HFFc6 (cell line): ENCODE measurements at regions not wholly inside any gene's neighbourhood (a gene's known extent, or its start where the extent isn't known, plus 50 kb on each side); places are given as distances from the start of the nearest gene placed in this dataset.

Experiments used
- DNase-seq: peaks from one replicate; pipeline ENCODE4 v3.0.0-alpha.2; 2018
- H3K27ac Mint-ChIP-seq: 2 replicates; pipeline ENCODE4 v1.8.0; 2020; ENCODE audit warnings: mild to moderate bottlenecking, mixed read lengths
- H3K27me3 Mint-ChIP-seq: 2 replicates; pipeline ENCODE4 v1.8.0; 2021; ENCODE audit warnings: mild to moderate bottlenecking, moderate library complexity, mixed read lengths; ENCODE audit not compliant: insufficient read depth
- H3K36me3 Mint-ChIP-seq: 2 replicates; pipeline ENCODE4 v1.8.0; 2021; ENCODE audit warnings: low read depth, mixed read lengths
- H3K4me1 Mint-ChIP-seq: 2 replicates; pipeline ENCODE4 v1.8.0; 2020; ENCODE audit warnings: low read depth, mixed read lengths
- H3K4me3 Mint-ChIP-seq: 2 replicates; pipeline ENCODE4 v1.8.0; 2020; ENCODE audit warnings: mild to moderate bottlenecking, moderate library complexity, mixed read lengths
- H3K9me3 Mint-ChIP-seq: 2 replicates; pipeline ENCODE4 v1.8.0; 2020; ENCODE audit warnings: mild to moderate bottlenecking, mixed read lengths
- TF ChIP-seq, protein P1 (sequence below): fragments of 200-600 bp; sonication (generic); IDR thresholded peaks from 2 replicates; pipeline ENCODE4 v1.5.0; 2021; ENCODE audit warnings: antibody characterized with exemption, mild to moderate bottlenecking

- Mint-ChIP-seq H3K9me3 (peaks cover 18% of the 10 kb centered on the region), H3K27ac (no peak overlapping the region), H3K4me1 (no peaks in the 10 kb centered on the region), H3K36me3 (no peaks in the 10 kb centered on the region), H3K4me3 (no peak overlapping the region), H3K27me3 (peaks cover 1% of the 10 kb centered on the region)
- TF ChIP-seq, protein P1, sequence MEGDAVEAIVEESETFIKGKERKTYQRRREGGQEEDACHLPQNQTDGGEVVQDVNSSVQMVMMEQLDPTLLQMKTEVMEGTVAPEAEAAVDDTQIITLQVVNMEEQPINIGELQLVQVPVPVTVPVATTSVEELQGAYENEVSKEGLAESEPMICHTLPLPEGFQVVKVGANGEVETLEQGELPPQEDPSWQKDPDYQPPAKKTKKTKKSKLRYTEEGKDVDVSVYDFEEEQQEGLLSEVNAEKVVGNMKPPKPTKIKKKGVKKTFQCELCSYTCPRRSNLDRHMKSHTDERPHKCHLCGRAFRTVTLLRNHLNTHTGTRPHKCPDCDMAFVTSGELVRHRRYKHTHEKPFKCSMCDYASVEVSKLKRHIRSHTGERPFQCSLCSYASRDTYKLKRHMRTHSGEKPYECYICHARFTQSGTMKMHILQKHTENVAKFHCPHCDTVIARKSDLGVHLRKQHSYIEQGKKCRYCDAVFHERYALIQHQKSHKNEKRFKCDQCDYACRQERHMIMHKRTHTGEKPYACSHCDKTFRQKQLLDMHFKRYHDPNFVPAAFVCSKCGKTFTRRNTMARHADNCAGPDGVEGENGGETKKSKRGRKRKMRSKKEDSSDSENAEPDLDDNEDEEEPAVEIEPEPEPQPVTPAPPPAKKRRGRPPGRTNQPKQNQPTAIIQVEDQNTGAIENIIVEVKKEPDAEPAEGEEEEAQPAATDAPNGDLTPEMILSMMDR, result no peak
- DNase-seq, result no peak
Measured at GRCh38 chr1:38353956-38354355, 307.4 kb upstream of the POU3F1 start.

- peaks cover 1% of the 10 kb centered on the region for H3K27me3 Mint-ChIP-seq
- no peak overlapping the region for H3K4me3 Mint-ChIP-seq
- no peaks in the 10 kb centered on the region for H3K4me1 Mint-ChIP-seq
- no peak overlapping the region for H3K27ac Mint-ChIP-seq
- TF ChIP-seq, protein P1, result no peak
- DNase-seq, result no peak
- peaks cover 29% of the 10 kb centered on the region for H3K9me3 Mint-ChIP-seq
- no peaks in the 10 kb centered on the region for H3K36me3 Mint-ChIP-seq
Measured at GRCh38 chr1:38352869-38353268, 306.3 kb upstream of the POU3F1 start.

DNA sequence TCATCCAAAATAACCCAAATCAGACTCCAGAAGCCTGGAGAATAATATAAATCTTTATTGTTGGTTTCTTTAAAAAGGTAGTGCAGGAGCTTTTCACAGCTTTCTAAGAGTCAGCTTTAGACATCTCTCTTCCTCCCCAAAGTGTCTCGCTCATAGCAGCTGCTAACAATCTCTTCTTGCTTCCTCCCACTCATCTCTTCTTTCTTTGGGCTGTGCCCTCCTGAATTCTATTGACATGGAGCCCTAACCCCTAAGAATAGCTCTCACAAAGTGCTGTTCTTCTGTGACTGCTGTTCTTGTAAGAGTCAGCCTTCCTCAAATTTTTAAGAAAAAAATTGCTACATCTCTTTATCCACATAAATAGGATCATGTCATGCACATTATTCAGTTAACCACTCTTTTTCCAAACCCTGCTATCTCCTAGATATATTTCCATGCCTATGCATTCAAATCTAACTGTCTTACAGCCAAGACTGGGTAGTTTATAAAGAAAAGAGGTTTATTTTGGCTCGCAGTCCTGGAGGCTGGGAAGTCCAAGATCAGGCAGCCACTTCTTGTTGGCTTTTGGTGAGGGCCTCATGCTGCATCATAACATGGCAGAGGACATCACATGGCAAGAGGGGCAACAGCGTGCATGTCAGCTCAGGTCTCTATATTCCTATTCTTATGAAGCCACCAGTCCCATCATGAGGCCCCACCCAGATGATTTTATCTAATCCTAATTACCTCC lies 301.0 kb upstream of the POU3F1 start:
- Mint-ChIP-seq H3K27me3 (no peaks in the 10 kb centered on the region; the same call in 1 of the 2 replicates), H3K9me3 (peaks cover 37% of the 10 kb centered on the region), H3K4me3 (no peak overlapping the region), H3K27ac (no peak overlapping the region), H3K36me3 (no peaks in the 10 kb centered on the region; the same call in 1 of the 2 replicates), H3K4me1 (no peaks in the 10 kb centered on the region)
- DNase-seq, result no peak
- TF ChIP-seq, protein P1, result no peak

DNA sequence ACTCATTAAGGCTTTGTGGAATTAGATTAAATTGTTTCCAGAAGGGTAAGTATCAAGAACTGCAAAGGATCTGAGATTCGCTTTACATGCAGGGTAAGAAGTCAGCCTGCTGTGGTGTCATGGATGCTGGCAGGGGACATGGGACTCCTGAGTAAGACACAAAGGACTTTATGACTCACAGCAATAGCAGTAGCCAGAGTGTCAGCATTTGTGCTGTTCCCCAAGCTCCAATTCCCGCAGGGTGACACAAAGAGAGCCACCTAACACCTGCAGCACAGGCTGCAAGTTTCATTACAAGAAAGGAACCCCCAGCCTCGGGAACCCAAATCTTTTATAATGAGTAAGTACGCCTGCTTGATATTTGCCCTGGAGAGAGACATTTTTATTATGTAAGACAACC lies 298.1 kb upstream of the POU3F1 start:
- no peaks in the 10 kb centered on the region for H3K4me1 Mint-ChIP-seq
- DNase-seq, result no peak
- no peak overlapping the region for H3K4me3 Mint-ChIP-seq
- no peaks in the 10 kb centered on the region for H3K27me3 Mint-ChIP-seq
- no peaks in the 10 kb centered on the region; the same call in 1 of the 2 replicates for H3K36me3 Mint-ChIP-seq
- TF ChIP-seq, protein P1, result no peak
- H3K9me3 Mint-ChIP-seq, result peaks cover 46% of the 10 kb centered on the region
- H3K27ac Mint-ChIP-seq, result no peak overlapping the region

DNA sequence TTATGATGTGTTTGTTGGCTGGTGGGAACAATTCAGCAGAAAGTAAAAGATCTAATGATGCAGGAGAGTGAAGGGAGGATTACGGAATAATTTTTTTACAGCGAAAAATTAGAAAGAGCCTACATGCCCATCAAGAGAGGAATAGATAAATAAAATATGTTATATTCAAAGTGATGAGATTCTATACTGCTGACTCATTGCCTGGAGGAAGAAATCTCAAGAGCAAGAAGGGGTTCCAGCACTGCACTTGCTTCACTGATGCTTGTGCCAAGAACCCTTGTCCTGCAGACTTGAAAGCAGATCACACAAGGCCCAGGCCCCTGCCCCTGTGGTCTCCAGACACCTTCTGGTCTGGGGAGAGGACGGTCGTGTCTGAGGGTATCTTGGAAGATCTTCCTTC lies 295.1 kb upstream of the POU3F1 start:
- Mint-ChIP-seq H3K4me1 (no peaks in the 10 kb centered on the region), H3K27me3 (no peaks in the 10 kb centered on the region), H3K9me3 (peaks cover 38% of the 10 kb centered on the region), H3K27ac (no peak overlapping the region), H3K36me3 (no peaks in the 10 kb centered on the region; the same call in none of the 2 replicates), H3K4me3 (no peak overlapping the region)
- TF ChIP-seq, protein P1, result no peak
- no peak for DNase-seq
